ENCODE measurements at regions not wholly inside any gene's neighbourhood (a gene's known extent, or its start where the extent isn't known, plus 50 kb on each side); places are given as distances from the start of the nearest gene placed in this dataset.

GRCh38 chr2:150656002-150656401 is 168.5 kb upstream of the RND3 start:
- Histone ChIP-seq H3K4me3 (replicated peaks in 1 of 3; ENCODE audit: insufficient read depth in 1 of 3, low read depth in 1 of 3, low read length in 3 of 3) (no peak overlapping the region), H3K27me3 (ENCODE audit: control insufficient read depth in 2 of 2, insufficient read depth in 2 of 2, low read length in 2 of 2) (no peaks in the 10 kb centered on the region), H3K9me3 (replicated peaks; ENCODE audit: control insufficient read depth, insufficient read depth, low read length) (no peaks in the 10 kb centered on the region), H3K36me3 (ENCODE audit: control insufficient read depth in 2 of 2, extremely low read depth in 1 of 2, insufficient read depth in 2 of 2, low read length in 2 of 2) (no peaks in the 10 kb centered on the region), H3K79me2 (ENCODE audit: control insufficient read depth, insufficient read depth, low read length) (no peaks in the 10 kb centered on the region), H3K27ac (ENCODE audit: insufficient read depth, low read depth, low read length) (no peak overlapping the region), H3K4me1 (ENCODE audit: control insufficient read depth, extremely low read depth, insufficient read depth, low read length) (no peaks in the 10 kb centered on the region), H3K9me1 (replicated peaks; ENCODE audit: control insufficient read depth, extremely low read depth, insufficient read depth, low read length) (no peaks in the 10 kb centered on the region), H3K9ac (replicated peaks; ENCODE audit: extremely low read depth, insufficient read depth, low read length) (no peak overlapping the region), H3K4me2 (ENCODE audit: insufficient read depth, low read length) (no peak overlapping the region), H2AFZ (ENCODE audit: low read depth, low read length) (no peak overlapping the region), H4K20me1 (replicated peaks; ENCODE audit: control insufficient read depth, extremely low read depth, insufficient read depth, low read length) (no peaks in the 10 kb centered on the region)
- BruUV-seq (replicated peaks), result no TSS peak
- CTCF ChIA-PET, result no interaction called here
- FAIRE-seq (no peak), DNase-seq (ENCODE audit: low read depth, low spot score) (no peak)
- no peak for TF ChIP-seq GATA2 (IDR thresholded peaks at IDR 0.05; ENCODE audit: insufficient read depth, insufficient read length, low read depth, low read length)
- TF ChIP-seq CTCF (IDR thresholded peaks at IDR 0.05; ENCODE audit: extremely low read depth in 1 of 2, insufficient read depth in 1 of 2, low read depth in 1 of 2, low read length in 2 of 2), result no peak
- no peak for TF ChIP-seq FOS (IDR thresholded peaks at IDR 0.05; ENCODE audit: borderline replicate concordance, insufficient read depth, low read length)
- no peak for TF ChIP-seq POLR2A (IDR thresholded peaks at IDR 0.05; ENCODE audit: low read depth, low read length)
- TF ChIP-seq MAX (IDR thresholded peaks at IDR 0.05; ENCODE audit: insufficient read depth, insufficient read length), result no peak
- no peak for TF ChIP-seq EZH2 (IDR thresholded peaks at IDR 0.05; ENCODE audit: borderline replicate concordance, low read depth, low read length, severe bottlenecking)
- no peak for TF ChIP-seq MYC (IDR thresholded peaks at IDR 0.05; ENCODE audit: low read depth, low read length)
- TF ChIP-seq JUN (IDR thresholded peaks at IDR 0.05; ENCODE audit: borderline replicate concordance, insufficient read depth, insufficient read length, low read depth), result no peak
- no peak for TF ChIP-seq POLR2AphosphoS5 (IDR thresholded peaks at IDR 0.05; ENCODE audit: insufficient read depth, low read depth, low read length)
- POLR2A ChIA-PET, result no interaction called here
- intact Hi-C loops (cut with micrococcal nuclease) (no loop called here), dilution Hi-C loops (cut with MboI; ENCODE audit: extremely low pct_ligation_motif_present, low sequenced_read_pairs) (no loop called here)

Data from endothelial cell of umbilical vein (primary cell).